NK-92 treated with Interleukin-12 subunit alpha and Interleukin-12 subunit beta, amount 100 ng/mL, for 24 hours (cell line): ENCODE measurements at regions not wholly inside any gene's neighbourhood (a gene's known extent, or its start where the extent isn't known, plus 50 kb on each side); places are given as distances from the start of the nearest gene placed in this dataset.

Source experiments
- DNase-seq: peaks from one replicate; lab custom pipeline; 2025; lab: John Stamatoyannopoulos, UW

- DNase-seq: no peak
Observed at GRCh38 chr9:85428230-85428629, 313.5 kb downstream of the AGTPBP1 start.

GRCh38 chr9:85427772-85428171, 314.0 kb downstream of the AGTPBP1 start:
- DNase-seq: no peak

GRCh38 chr9:85425153-85425611, 316.6 kb downstream of the AGTPBP1 start:
- DNase-seq: peak; percentile 8

DNA sequence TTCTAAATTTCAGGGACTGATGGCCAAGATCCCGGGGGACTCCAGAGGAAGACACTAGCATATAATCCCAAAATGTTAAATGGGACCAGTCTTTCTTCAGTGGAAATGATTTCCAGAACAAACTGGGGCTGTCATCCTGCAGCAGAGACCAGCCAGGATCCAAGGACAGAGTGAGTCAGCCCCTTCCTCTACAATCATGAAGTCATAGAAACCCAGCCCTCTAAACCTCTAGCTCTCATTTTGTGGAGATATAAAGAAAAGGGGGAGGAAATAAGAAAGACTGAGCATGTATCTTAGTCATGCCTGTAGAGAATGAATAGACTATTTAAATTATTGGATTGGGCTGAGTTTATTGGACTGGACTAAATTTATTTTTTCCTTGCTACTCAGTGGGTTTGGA, 318.3 kb downstream of the AGTPBP1 start:
- no peak for DNase-seq

DNA sequence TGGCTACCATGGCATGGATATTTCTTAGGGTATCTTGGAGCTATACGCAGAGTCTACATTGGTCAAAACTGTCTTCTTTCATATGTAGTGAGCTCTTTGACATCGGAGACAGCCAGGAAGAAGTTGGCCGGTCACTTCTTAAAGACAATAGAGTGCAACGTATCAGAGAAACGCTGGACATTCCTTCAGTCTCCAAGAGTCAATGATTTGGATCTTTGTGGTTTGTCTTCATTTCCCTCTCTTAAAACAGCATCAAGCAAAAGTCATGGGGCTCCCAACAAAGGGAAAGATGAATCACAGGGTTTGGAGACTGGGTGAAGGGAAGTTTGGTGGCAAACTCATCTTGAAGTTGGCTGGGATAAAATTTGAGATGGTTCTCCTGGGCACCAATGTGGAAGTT, 320.1 kb downstream of the AGTPBP1 start:
- DNase-seq: no peak

- DNase-seq: no peak
Observed at GRCh38 chr9:85420750-85421149, 321.0 kb downstream of the AGTPBP1 start.

- DNase-seq: no peak
Observed at GRCh38 chr9:85417674-85418073, 324.1 kb downstream of the AGTPBP1 start.

GRCh38 chr9:85416715-85417114, 325.0 kb downstream of the AGTPBP1 start:
- DNase-seq: no peak

GRCh38 chr9:85414390-85414789, 327.4 kb downstream of the AGTPBP1 start:
- DNase-seq: no peak

GRCh38 chr9:85408494-85408893, 333.3 kb downstream of the AGTPBP1 start:
- no peak for DNase-seq

DNA sequence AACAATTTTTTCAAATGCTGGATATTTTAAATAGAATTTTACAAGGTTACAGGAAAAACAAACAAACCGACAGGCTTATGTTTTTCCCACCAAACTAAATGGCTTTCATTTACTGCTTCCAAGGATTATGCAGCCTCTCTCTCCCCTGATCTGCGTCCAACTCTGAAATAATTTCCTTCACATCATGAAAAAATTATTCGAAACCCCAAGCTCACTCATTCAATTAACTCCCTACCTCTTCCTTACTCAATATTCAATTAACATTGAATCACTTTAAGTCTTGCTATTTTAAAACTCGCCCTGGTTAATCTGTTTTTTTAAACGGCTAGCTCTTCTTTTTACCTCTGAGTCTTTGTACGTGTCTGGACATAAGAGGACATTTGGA, 336.2 kb downstream of the AGTPBP1 start:
- DNase-seq: no peak

DNA sequence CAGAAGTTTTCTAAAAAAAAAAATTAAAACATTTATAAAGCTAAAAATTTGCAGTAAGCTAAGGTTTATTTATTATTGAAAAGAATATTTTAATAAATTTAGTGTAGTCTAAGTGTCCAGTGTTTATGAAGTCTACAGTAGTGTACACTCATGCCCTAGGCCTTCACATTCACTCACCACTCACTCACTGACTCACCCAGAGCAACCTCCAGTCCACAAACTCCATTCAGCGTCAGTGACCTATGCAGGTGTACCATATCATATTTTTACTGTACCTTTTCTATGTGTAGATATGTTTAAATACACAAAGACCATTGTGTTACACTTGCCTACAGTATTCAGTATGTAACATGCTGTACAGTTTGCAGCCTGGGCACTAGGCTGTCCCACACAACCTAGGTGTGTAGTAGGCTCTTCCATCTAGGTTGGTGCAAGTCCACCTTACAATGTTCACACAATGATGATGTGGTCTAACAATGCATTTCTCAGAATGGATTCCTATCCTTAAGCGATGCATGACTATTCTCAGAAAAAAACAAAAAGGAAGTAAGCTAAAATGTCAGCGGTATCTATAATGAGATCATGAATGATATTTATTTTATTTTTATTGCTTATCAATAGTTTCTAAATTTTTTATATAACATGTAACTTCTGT, 336.7 kb downstream of the AGTPBP1 start:
- DNase-seq: no peak

DNA sequence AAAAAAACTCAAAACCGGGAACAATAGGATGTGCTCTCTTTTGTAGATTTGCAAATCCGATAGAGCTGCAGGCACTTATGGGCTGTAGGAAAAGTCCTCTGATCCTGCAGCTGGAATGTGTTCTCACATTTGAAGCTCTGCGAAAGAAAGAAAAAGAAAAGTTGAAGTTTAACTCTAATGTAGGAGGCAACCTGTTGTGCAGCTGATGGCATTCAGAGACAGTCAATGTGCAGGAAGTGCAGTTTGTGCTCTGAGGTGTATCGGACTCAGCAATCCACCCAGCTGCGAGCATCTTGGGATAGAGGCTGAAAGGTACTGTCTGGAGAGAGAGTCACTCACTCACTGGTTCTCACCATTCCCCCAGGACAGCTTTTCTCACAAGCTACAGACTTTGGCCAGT, 339.2 kb downstream of the AGTPBP1 start:
- no peak for DNase-seq

DNA sequence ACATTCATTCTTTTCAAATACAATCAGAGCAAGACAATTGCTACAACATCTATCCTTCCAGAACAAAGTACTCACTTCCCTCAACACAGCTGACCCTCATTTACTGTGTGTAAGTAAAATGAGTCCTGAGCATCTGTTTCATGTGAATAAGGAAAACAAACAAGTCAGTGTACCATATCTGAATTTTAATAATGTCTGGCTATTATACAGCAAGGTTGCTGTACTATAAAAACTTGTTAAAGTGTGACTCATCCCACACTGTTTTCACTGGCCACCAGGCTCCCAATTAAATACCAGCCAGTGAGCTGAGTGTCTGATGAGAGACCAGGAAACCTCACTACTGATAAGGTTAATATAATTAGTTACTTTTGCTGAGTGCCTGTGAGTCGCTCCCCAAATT, 339.8 kb downstream of the AGTPBP1 start:
- DNase-seq: no peak

DNA sequence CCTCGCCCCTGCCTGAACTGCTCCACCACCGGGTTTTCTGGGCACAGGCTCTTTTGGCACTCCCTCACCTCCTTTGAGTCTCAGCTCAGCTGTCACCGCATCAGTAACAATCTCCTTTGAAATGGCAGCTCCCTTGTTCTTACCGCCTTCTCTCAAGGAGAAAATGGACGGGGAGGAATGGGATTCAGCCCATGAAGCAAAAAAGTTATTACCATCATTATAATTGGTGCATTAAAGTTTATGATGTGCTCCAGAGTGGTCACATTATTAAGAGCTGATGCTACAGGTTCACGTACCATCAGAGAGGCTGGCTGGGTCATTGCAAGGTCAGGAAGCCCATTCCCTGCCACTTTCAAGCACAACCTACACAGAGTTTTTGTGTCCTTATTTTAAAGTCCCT, 344.7 kb downstream of the AGTPBP1 start:
- DNase-seq: no peak

DNA sequence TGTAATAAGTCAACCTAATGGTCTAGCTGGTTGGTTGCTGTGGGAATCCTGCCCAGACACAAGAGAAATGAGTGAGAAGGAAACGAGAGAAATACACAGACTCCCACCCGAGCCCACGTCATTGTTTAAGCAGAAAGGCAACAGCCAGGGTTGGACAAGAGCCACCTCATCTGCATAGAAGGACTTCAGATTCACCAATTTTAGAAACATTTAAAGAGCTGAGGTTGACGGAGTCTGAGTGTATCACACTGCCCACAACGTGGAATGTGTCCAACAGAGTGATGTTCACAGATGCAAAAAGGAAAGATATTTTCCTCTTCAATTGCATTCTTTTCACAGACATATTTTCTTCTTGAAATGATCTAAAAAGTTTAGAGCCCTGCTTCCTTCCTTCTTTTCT, 349.5 kb downstream of the AGTPBP1 start:
- DNase-seq: no peak

DNA sequence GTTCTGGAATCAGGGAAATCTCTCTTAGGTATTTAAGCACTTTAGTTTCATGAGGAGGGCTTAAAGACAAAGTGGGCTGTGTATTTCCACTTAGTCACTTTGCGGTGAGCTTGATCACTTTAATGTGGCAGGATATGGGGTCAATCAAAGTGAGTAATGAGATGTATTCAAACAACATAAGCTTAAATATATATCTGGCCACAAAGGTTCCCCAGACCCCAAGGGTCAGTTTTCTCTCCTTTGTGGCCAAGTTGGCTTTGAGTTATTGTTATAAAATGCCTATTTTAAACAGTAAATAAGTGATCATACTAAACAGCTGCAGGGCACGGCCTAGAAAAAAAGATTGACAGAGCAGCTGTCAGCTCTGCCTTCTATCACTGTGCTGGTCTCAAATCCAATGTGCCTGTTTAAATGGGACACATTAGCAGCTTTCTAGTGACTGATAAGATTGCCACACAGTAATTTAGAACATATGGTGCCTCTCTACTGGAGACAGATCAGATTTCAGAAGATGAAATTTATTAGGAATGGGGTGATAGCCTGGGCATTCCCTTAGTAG, 363.9 kb downstream of the AGTPBP1 start:
- DNase-seq: no peak

- no peak for DNase-seq
Observed at GRCh38 chr9:85368781-85369180, 373.0 kb downstream of the AGTPBP1 start.

DNA sequence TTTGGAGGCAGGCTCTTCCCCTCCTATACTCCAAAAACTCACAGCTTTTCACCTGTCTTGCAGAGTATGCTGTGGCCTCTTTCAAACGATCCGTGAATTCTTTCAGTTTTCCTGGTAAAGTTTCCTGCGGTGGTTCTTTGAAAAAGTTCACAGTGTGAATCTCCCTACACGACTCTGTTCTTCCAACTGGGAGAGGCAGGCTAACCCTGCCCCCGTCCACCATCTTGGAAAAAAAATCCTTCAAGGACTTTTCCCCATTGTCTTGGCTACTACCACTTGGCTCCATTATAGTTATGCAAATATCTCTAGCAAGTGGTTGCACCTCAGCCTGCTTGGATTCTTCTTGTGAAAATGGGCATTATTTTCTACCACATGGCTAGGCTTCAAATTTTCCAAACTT, 382.6 kb downstream of the AGTPBP1 start:
- no peak for DNase-seq

- no peak for DNase-seq
Observed at GRCh38 chr9:85349046-85349445, 392.7 kb downstream of the AGTPBP1 start.

- DNase-seq: no peak
Observed at GRCh38 chr9:85347541-85347940, 394.2 kb downstream of the AGTPBP1 start.

DNA sequence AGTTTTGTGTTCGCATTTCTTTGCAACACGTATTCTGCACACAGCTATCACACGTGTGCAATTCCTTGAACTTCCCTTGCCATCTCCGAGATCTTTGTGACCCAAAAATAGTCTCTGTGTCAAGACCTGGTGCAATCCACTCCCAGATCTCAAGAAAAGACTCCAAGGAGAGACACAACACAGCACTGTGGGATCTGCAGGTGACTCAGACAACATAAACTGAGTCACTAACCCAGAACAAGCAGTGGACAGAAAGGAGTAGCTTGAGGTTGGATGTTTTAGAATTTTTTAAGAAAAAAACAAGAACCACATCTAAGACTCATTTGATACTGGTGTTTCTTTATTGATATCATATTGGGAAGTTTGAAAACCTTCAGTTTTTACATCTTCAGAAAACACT, 396.9 kb downstream of the AGTPBP1 start:
- DNase-seq: no peak

GRCh38 chr9:85339338-85339737, 402.4 kb downstream of the AGTPBP1 start:
- no peak for DNase-seq

DNA sequence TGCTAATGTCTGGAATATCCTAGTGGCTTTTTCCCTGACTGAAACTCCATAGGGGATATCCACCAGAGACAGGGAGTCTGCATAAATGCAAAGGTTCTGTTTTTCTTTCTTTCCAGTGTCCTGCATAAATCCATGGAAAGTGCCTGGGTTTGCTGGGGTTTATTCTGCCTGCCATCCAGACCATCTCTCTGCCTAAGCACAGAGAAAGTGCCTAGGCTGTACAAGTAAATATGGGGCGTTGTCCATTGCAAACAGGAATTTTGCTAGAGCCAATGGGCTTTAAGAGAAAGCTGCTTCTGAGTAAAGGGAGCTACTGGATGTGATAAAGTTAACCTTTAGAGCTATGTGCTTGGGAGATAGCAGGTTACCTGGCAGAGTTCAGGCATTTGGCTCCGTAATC, 407.5 kb downstream of the AGTPBP1 start:
- no peak for DNase-seq
